GM18861 (cell line): ENCODE measurements at regions not wholly inside any gene's neighbourhood (a gene's known extent, or its start where the extent isn't known, plus 50 kb on each side); places are given as distances from the start of the nearest gene placed in this dataset.

Experiments
- ATAC-seq: cut with Tn5 transposase; IDR thresholded peaks from one replicate; pipeline ENCODE4 v1.9.1; 2021; ENCODE audit not compliant: unreplicated experiment

DNA sequence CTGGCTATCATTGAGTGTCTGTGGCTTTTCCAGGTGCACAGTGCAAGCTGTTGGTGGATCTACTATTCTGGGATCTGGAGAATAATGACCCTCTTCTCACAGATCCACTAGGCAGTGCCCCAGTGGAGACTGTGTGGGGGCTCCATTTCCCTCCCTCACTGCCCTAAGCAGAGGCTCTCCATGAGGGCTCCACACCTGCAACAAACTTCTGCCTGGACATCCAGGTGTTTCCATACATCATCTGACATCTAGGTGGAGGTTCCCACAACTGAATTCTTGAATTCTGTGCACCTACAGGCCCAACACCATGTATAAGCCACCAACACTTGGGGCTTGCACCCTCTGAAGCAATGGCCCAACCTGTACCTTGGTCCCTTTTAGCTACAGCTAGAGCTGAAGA is 775.4 kb upstream of the CDH2 start:
- ATAC-seq: no peak

DNA sequence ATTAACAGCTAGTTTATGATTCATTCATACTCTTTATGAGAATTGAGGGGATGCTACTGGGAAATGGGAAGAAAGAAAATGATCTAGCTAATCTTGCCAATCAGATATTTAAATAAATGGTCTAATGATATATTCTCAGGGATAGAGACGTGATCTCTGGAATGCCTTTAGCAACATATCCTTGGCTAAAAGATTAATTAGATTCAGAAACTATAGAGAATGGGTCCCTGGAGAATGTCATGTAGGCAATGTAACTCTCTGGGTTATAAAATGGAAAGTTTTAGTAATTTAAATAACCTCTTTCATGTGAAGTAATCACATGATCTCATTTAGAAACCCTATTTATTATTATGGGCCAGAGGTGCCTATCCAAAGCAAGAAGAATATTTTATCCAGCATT is 771.0 kb upstream of the CDH2 start:
- no peak for ATAC-seq

DNA sequence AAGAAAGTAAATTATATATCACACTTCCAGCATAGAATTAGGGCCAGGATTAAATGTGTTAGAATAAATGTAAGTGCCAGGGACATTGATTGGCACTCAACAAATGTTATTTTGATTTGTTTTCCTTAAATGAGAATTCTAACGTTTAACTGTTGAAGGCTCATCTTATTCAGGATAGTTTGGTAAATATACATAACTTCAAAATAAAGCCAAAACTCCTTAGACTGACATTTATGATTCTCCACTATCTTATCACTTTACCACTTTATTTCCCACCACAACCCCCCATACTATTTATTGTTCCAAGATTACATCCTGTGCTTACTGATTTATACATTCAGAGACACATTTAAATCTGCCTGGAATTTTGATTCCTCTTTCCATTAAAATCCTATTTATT is 769.5 kb upstream of the CDH2 start:
- no peak for ATAC-seq

DNA sequence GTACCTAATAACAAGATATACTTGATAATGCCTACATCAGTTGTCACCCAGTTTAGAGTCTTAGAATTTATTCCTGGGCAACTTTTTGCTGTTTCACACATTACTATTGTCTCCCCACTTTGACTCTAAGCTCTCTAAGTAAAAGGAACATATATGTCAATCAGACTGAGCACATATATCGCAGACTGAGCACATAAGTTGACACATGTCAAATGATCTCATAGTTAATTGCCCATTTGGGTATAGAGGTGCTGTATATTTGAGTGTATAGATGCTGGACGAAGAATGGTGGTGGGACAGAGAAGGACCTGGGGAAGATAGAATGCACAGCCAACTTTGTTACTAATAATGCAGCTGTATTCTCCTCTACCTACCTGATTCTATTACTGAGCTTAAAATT is 746.0 kb upstream of the CDH2 start:
- ATAC-seq: no peak

GRCh38 chr18:28916456-28916855 is 739.5 kb upstream of the CDH2 start:
- ATAC-seq: no peak

GRCh38 chr18:28905509-28905908 is 728.6 kb upstream of the CDH2 start:
- ATAC-seq: no peak

- no peak for ATAC-seq
Observed at GRCh38 chr18:28904789-28905364, 727.9 kb upstream of the CDH2 start.

DNA sequence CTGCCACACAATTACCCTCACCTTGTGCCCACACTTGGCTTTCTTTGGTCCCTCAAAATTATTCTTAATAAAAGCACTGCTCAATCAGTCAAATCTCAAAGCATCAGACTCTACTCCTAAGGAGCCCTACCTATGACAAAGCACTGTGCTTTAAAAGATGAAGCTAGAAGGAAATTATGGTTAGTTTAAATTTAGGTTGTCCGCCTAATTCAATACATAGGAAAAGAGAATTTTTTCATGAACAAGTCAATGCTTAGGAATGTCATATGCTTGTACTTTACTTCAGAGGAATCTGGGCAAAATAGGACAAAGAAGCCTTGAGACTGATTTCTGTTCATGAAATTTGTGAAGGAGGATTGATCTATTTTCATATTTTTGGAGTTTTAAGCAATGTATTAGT is 726.4 kb upstream of the CDH2 start:
- no peak for ATAC-seq

DNA sequence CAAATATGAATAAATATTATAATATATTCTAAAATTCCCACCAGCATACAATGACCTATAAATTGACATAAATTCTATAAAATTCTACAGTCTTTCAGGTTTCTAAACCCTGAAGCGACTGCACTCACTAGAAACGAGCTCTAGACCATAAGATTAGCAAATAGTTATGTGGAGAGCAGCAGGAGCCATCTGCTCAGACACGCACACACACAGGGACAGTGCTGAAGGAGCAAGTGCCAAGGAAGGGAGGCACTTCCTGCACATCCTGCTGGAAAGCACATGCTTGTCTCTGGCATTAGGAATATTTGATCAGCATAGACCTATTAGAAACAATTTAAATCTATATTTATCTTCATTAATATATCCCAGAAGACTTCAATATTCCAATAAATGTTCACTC is 713.9 kb upstream of the CDH2 start:
- ATAC-seq: no peak

DNA sequence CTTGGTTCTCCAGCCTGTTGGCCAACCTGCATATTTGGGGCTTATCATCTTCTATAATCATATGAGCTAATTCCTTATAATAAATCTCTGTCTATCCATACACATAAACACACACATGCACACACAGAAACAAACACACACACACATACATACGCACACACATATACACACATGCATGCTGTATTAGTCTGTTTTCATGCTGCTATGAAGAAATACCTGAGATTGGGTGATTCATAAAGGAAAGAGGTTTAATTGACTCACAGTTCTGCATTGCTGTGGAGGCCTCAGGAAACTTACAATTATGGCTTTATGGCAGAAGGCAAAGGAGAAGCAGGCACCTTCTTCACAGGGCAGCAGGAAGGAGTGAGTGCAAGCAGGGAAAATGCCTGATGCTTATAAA is 707.4 kb upstream of the CDH2 start:
- ATAC-seq: no peak

GRCh38 chr18:28880856-28881255 is 703.9 kb upstream of the CDH2 start:
- ATAC-seq: no peak

GRCh38 chr18:28875059-28875458 is 698.1 kb upstream of the CDH2 start:
- no peak for ATAC-seq

DNA sequence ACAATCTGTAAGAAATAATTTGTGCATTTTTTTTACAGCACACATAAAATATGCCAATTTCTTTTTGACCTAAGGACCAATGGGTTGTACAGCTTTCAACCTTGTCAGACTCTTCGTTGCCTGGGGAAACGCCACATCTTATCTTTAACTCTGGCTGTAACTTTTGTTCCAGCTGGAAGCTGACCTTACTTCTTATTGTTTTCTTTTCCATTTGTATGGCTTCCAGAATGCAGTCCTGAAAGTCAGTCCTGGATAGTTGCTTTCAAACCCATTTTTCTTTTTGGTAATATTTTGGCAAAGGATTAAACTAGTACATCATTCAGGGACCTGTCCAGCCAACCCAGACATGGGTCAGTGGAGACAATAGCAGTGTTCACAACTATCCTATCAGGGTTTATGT is 686.5 kb upstream of the CDH2 start:
- no peak for ATAC-seq

DNA sequence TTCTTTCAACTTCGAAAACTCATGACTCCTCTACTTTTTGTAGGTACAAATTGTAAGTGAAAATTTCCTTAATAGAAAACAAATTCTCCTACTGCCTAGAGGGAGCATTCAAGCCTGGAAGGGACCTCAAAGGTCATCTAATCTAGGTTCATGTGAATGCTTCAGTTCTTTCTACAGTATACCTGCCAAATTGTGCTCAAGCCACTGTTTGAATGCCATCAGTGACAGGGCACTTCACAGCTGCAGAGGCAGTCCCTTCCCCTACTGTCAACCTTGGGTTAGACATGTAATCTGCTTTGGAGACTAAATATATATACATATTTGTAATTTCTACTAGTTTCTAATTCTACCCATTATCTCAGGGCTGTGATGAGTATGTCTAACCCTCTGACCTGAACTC is 681.3 kb upstream of the CDH2 start:
- no peak for ATAC-seq

DNA sequence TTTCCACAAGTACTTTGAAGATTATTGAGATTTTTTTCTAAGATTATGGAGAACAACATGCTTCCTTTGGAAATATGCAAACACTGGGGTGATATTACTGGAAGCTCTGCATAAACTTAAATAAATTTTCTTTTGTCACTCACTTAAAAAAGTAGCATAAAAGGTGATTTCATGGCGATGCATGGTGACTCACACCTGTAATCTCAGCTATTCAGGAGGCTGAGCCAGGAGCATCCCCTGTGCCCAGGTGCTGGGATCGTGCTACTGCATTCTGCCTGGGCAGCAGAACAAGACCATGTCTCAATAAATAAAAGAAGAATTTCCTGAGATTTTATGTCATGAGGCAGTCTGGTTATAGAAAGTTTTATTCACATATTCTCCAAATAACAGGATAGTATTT is 679.1 kb upstream of the CDH2 start:
- no peak for ATAC-seq

GRCh38 chr18:28855524-28855923 is 678.6 kb upstream of the CDH2 start:
- no peak for ATAC-seq

GRCh38 chr18:28854964-28855363 is 678.0 kb upstream of the CDH2 start:
- no peak for ATAC-seq

DNA sequence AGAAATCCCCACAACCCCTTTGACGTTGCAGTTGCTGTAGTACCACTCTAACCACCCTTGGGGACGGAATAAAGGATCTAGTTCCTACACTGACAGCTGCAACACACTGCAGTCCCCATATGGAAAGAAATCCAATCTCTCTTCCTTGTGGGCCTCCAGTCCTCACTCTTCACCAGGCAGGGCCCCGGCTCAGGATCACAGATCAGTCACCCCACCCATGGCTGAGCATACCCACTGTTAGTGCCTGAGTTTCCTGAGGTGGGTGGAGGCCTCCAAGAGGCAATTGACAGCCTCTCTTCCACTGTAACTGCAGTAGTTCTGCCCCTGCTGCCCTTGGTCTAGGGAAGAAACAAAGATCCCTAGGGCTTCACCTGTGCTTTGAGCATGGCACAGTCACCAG is 670.0 kb upstream of the CDH2 start:
- ATAC-seq: no peak

- no peak for ATAC-seq
Observed at GRCh38 chr18:28837100-28837499, 660.2 kb upstream of the CDH2 start.

- no peak for ATAC-seq
Observed at GRCh38 chr18:28834889-28835288, 658.0 kb upstream of the CDH2 start.

DNA sequence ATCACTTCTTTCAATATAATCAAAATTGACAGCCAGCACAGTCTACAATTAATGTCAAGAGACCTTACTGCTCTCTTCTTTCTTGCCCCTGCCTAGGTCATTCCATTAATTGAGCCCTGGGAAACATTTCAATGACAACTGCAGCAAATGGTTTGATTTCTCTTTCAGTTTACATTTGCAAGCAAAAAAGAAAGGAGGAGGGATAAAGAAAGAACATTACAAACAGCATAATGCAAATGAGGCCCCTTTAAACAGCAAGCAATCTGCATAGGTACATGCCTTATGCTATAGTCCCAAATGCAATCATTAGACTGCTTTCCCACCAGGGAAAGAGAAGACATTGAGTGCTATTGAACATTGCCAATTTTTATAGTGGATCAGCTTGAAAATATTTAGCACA is 655.0 kb upstream of the CDH2 start:
- ATAC-seq: no peak

GRCh38 chr18:28831476-28831875 is 654.5 kb upstream of the CDH2 start:
- ATAC-seq: no peak

- no peak for ATAC-seq
Observed at GRCh38 chr18:28826107-28826506, 649.2 kb upstream of the CDH2 start.

DNA sequence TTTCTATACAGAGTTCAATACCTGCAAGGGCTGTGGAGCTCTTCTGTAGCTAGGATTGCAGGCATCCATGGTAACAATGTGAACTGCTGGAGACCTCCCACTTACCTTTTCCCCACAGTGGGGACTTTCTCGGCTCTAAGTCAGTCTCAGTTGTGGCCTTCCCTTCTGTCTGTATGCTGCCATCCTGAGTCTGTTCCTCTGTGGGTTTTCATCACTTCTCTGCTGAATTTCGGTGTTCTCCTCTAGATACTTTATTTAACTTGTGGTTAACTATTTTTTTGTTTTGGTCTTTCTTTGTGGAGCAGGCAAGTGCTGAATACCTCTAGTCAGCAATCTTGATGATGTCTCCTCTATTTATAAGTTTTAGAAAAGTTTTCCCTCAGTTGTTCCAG is 647.2 kb upstream of the CDH2 start:
- no peak for ATAC-seq
